Prostate gland (tissue), 2 donors: ENCODE measurements at regions not wholly inside any gene's neighbourhood (a gene's known extent, or its start where the extent isn't known, plus 50 kb on each side); places are given as distances from the start of the nearest gene placed in this dataset.

Experiments
- DNase-seq: peaks from one replicate; pipeline ENCODE4 v3.0.0-alpha.2; 2019; ENCODE audit warnings: low spot score
- H3K27ac ChIP-seq, 2 donors: fragments of 200-600 bp; sonication (generic); 2 replicates each; pipeline ENCODE4 v1.5.1; 2017 to 2019
- H3K27me3 ChIP-seq: fragments of 200-600 bp; sonication (generic); replicated peaks from 2 replicates; pipeline ENCODE4 v1.5.1; 2019; ENCODE audit not compliant: insufficient read depth
- H3K36me3 ChIP-seq, 2 donors: fragments of 200-600 bp; sonication (generic); 1 replicate in 1 of 2; 2 replicates in 1 of 2; pipeline versions ENCODE4 v1.5.1 to v1.8.1; 2017 to 2019
- H3K4me1 ChIP-seq: fragments of 200-600 bp; sonication (generic); replicated peaks from 2 replicates; pipeline ENCODE4 v1.5.1; 2019
- H3K4me3 ChIP-seq, 2 donors: fragments of 200-600 bp; sonication (generic); 2 replicates each; pipeline ENCODE4 v1.5.1; 2017 to 2019
- H3K9me3 ChIP-seq: fragments of 200-600 bp; sonication (generic); 2 replicates; pipeline ENCODE4 v1.5.1; 2017
- CTCF ChIP-seq, 4 experiments: fragments of 200-600 bp in 2 of 4; fragments of 450-650 bp in 2 of 4; sonication (generic) in 2 of 4; IDR thresholded peaks; 1 replicate in 3 of 4; 2 replicates in 1 of 4; pipeline ENCODE4 v1.5.1; 2016 to 2019; ENCODE audit warnings: antibody characterized with exemption in 4 of 4, mild to moderate bottlenecking in 2 of 4, moderate library complexity in 2 of 4
- POLR2A ChIP-seq: fragments of 450-650 bp; IDR thresholded peaks from one replicate; pipeline ENCODE4 v1.6.1; 2016; ENCODE audit warnings: antibody characterized with exemption, mild to moderate bottlenecking
- POLR2AphosphoS5 ChIP-seq: sonication (generic); formaldehyde crosslinking; IDR thresholded peaks from one replicate; pipeline ENCODE4 v1.6.1; 2017; ENCODE audit warnings: antibody characterized with exemption
- WGBS: methylation state at CpG from one replicate; pipeline ENCODE4 v1.1.5; 2018; 5-methylcytosine and 5-hydroxymethylcytosine counted together
- intact Hi-C: fragments of 100-400 bp; cut with DNase I; formaldehyde crosslinking; loops from one replicate; pipeline ENCODE4 v1.14.2; 2022

- Histone ChIP-seq H3K36me3 (no peaks in the 10 kb centered on the region), H3K27ac (no peak overlapping the region), H3K9me3 (no peaks in the 10 kb centered on the region), H3K4me3 (no peak overlapping the region), H3K27me3 (no peaks in the 10 kb centered on the region), H3K4me1 (no peaks in the 10 kb centered on the region)
- no peak for DNase-seq
- TF ChIP-seq POLR2A = no peak
- no peak for TF ChIP-seq CTCF (IDR thresholded peaks at IDR 0.05)
- TF ChIP-seq POLR2AphosphoS5 = no peak
- intact Hi-C loops = no loop called here
- WGBS = 33% methylated on average over 7 of the region's 7 CpGs
Observed at GRCh38 chr4:27085396-27085795, 224.8 kb downstream of the STIM2 start.

GRCh38 chr4:27087306-27088045 lies 226.8 kb downstream of the STIM2 start:
- Histone ChIP-seq H3K27ac (no peak overlapping the region), H3K4me1 (no peaks in the 10 kb centered on the region), H3K27me3 (no peaks in the 10 kb centered on the region), H3K36me3 (no peaks in the 10 kb centered on the region), H3K4me3 (no peak overlapping the region), H3K9me3 (no peaks in the 10 kb centered on the region)
- intact Hi-C loops = no loop called here
- TF ChIP-seq CTCF (IDR thresholded peaks at IDR 0.05) = no peak
- TF ChIP-seq POLR2AphosphoS5 = no peak
- no peak for DNase-seq
- 89% methylated on average over 8 of the region's 8 CpGs for WGBS

- Histone ChIP-seq H3K4me3 (no peak overlapping the region), H3K27ac (no peak overlapping the region), H3K36me3 (no peaks in the 10 kb centered on the region), H3K4me1 (no peaks in the 10 kb centered on the region), H3K27me3 (no peaks in the 10 kb centered on the region), H3K9me3 (no peaks in the 10 kb centered on the region)
- no peak for DNase-seq
- TF ChIP-seq CTCF (IDR thresholded peaks at IDR 0.05) (no peak), POLR2A (no peak), POLR2AphosphoS5 (no peak)
- intact Hi-C loops = no loop called here
- WGBS = 65% methylated on average over 5 of the region's 5 CpGs
Observed at GRCh38 chr4:27088491-27088890, 227.8 kb downstream of the STIM2 start.

GRCh38 chr4:27089186-27089585 lies 228.5 kb downstream of the STIM2 start:
- no peaks in the 10 kb centered on the region for H3K27me3 ChIP-seq
- no peaks in the 10 kb centered on the region for H3K36me3 ChIP-seq
- no peak overlapping the region for H3K27ac ChIP-seq
- no peaks in the 10 kb centered on the region for H3K9me3 ChIP-seq
- no peaks in the 10 kb centered on the region for H3K4me1 ChIP-seq
- intact Hi-C loops = no loop called here
- DNase-seq = no peak
- H3K4me3 ChIP-seq = no peak overlapping the region
- 91% methylated on average over 5 of the region's 5 CpGs for WGBS
- TF ChIP-seq CTCF (IDR thresholded peaks at IDR 0.05) (no peak), POLR2AphosphoS5 (no peak), POLR2A (no peak)

GRCh38 chr4:27090406-27090805 lies 229.8 kb downstream of the STIM2 start:
- H3K27me3 ChIP-seq = no peaks in the 10 kb centered on the region
- no peaks in the 10 kb centered on the region for H3K4me1 ChIP-seq
- H3K9me3 ChIP-seq = no peaks in the 10 kb centered on the region
- no peak overlapping the region for H3K4me3 ChIP-seq
- no peak for TF ChIP-seq CTCF (IDR thresholded peaks at IDR 0.05)
- TF ChIP-seq POLR2AphosphoS5 = no peak
- no peak for TF ChIP-seq POLR2A
- 66% methylated on average over 6 of the region's 6 CpGs for WGBS
- H3K27ac ChIP-seq = no peak overlapping the region
- no peak for DNase-seq
- intact Hi-C loops = no loop called here
- no peaks in the 10 kb centered on the region for H3K36me3 ChIP-seq
